HepG2 (cell line): ENCODE measurements at regions not wholly inside any gene's neighbourhood (a gene's known extent, or its start where the extent isn't known, plus 50 kb on each side); places are given as distances from the start of the nearest gene placed in this dataset.
A peak's percentile ranks its signal among the peaks of the same experiment; 100 is the strongest.

ENCODE experiments used
- ATAC-seq: fragments of 200-7000 bp; cut with Tn5 transposase; 3 replicates; pipeline ENCODE4 v1.9.1; 2020; ENCODE audit warnings: mild to moderate bottlenecking, moderate library complexity
- BruUV-seq: library from RNA; stranded (reverse); fragments of 400-500 nt; replicated peaks from 2 replicates; lab custom pipeline; 2021; lab: Mats Ljungman, UMichigan
- CTCF ChIA-PET: fragments of 300-600 bp; formaldehyde crosslinking; extraction: SDS; loops from one replicate; lab custom pipeline; 2021; ENCODE audit warnings: low total read pairs, inconsistent platforms, low intra/inter-chr PET ratio; lab: Yijun Ruan, JAX
- POLR2A ChIA-PET: fragments of 350-600 bp; sonication (Branson Sonifier 250); formaldehyde crosslinking; loops from one replicate; lab custom pipeline; 2020; ENCODE audit warnings: antibody characterized with exemption, inconsistent platforms; lab: Yijun Ruan, JAX
- DNase-seq: peaks from one replicate; pipeline ENCODE4 v3.0.0-alpha.2; 2015; ENCODE audit warnings: low spot score
- FAIRE-seq: peaks from 3 replicates; lab custom pipeline; 2011; peaks lifted over from hg19 to GRCh38; lab: Jason Lieb, UNC
- H2AFZ ChIP-seq: one replicate; pipeline ENCODE4 v1.6.1; 2011; ENCODE audit warnings: low read length, inconsistent platforms
- H3K27ac ChIP-seq: fragments of 300-600 bp; 3 replicates; pipeline ENCODE4 v1.8.0; 2011; ENCODE audit warnings: mixed run types, mild to moderate bottlenecking, mixed read lengths, low read length, inconsistent platforms; ENCODE audit not compliant: insufficient read depth; ENCODE audit errors: extremely low read length
- H3K27me3 ChIP-seq, 2 experiments: fragments of 200-600 bp in 1 of 2; 2 replicates in 1 of 2; 3 replicates in 1 of 2; pipeline versions ENCODE4 v1.6.0 to v1.8.0; 2011; ENCODE audit warnings: low read length in 2 of 2, mild to moderate bottlenecking in 2 of 2, moderate library complexity in 2 of 2, inconsistent platforms in 1 of 2; ENCODE audit not compliant: insufficient read depth in 2 of 2, control insufficient read depth in 1 of 2
- H3K36me3 ChIP-seq, 2 experiments: fragments of 200-600 bp in 1 of 2; replicated peaks in 1 of 2; 2 replicates in 1 of 2; 3 replicates in 1 of 2; pipeline versions ENCODE4 v1.5.1 to v1.8.0; 2011; ENCODE audit warnings: low read length in 2 of 2, inconsistent platforms in 1 of 2; ENCODE audit not compliant: insufficient read depth in 2 of 2, control insufficient read depth in 1 of 2
- H3K4me1 ChIP-seq: 2 replicates; pipeline ENCODE4 v1.5.1; 2012; ENCODE audit warnings: low read length, inconsistent platforms; ENCODE audit not compliant: insufficient read depth
- H3K4me2 ChIP-seq: 2 replicates; pipeline ENCODE4 v1.6.0; 2011; ENCODE audit warnings: low read depth, low read length, inconsistent platforms
- H3K4me3 ChIP-seq, 3 experiments: fragments of 200-600 bp in 1 of 3; sonication (generic), shearing (Covaris generic) in 1 of 3; replicated peaks in 1 of 3; 2 replicates each; pipeline ENCODE4 v1.5.1; 2011 to 2016; ENCODE audit warnings: low read length in 3 of 3, inconsistent platforms in 2 of 3, low read depth in 2 of 3, mild to moderate bottlenecking in 2 of 3, control low read depth in 1 of 3, mixed read lengths in 1 of 3; ENCODE audit not compliant: insufficient read depth in 1 of 3
- H3K79me2 ChIP-seq: one replicate; pipeline ENCODE4 v1.6.1; 2011; ENCODE audit warnings: low read length, inconsistent platforms; ENCODE audit not compliant: insufficient read depth
- H3K9ac ChIP-seq: 2 replicates; pipeline ENCODE4 v1.6.0; 2011; ENCODE audit warnings: mild to moderate bottlenecking, low read depth, low read length, inconsistent platforms; ENCODE audit not compliant: insufficient read depth
- H3K9me3 ChIP-seq: 2 replicates; pipeline ENCODE4 v1.5.1; 2012; ENCODE audit warnings: mild to moderate bottlenecking, low read length
- H4K20me1 ChIP-seq: 2 replicates; pipeline ENCODE4 v1.6.0; 2011; ENCODE audit warnings: inconsistent platforms, mild to moderate bottlenecking, low read length, moderate library complexity; ENCODE audit not compliant: insufficient read depth
- ARNT2 ChIP-seq: sonication (generic); formaldehyde crosslinking; IDR thresholded peaks from 2 replicates; pipeline ENCODE4 v1.8.0; 2022; ENCODE audit warnings: mild to moderate bottlenecking, low read depth, missing genetic modification reagents, moderate library complexity
- DR1 ChIP-seq: sonication (generic); formaldehyde crosslinking; IDR thresholded peaks from 2 replicates; pipeline ENCODE4 v1.8.0; 2021; ENCODE audit warnings: mild to moderate bottlenecking, missing genetic modification reagents, inconsistent platforms
- FOXA1 ChIP-seq, 2 experiments: fragments of 450-650 bp in 1 of 2; sonication (generic) in 1 of 2; formaldehyde crosslinking in 1 of 2; IDR thresholded peaks; 2 replicates each; pipeline versions ENCODE4 v1.4.0 to v1.6.1; 2016 to 2020; ENCODE audit warnings: missing genetic modification reagents in 1 of 2
- GATAD2A ChIP-seq: IDR thresholded peaks from 2 replicates; pipeline ENCODE4 v1.6.1; 2016
- MXI1 ChIP-seq: IDR thresholded peaks from 3 replicates; pipeline ENCODE4 v1.6.1; 2012; ENCODE audit warnings: low read depth, low read length, inconsistent platforms, borderline replicate concordance
- NFYB ChIP-seq: sonication (generic); formaldehyde crosslinking; IDR thresholded peaks from 2 replicates; pipeline ENCODE4 v1.4.0; 2020; ENCODE audit warnings: missing genetic modification reagents
- NONO ChIP-seq, 2 experiments: fragments of 450-650 bp in 1 of 2; sonication (generic) in 1 of 2; formaldehyde crosslinking in 1 of 2; IDR thresholded peaks in 1 of 2; conservative IDR thresholded peaks in 1 of 2; 2 replicates each; pipeline versions ENCODE4 v1.6.1 to v1.8.0; 2017 to 2022; ENCODE audit warnings: mild to moderate bottlenecking in 1 of 2, missing genetic modification reagents in 1 of 2, moderate library complexity in 1 of 2
- PHF8 ChIP-seq: sonication (generic); formaldehyde crosslinking; IDR thresholded peaks from 2 replicates; pipeline ENCODE4 v1.5.0; 2020; ENCODE audit warnings: missing genetic modification reagents
- POLR2AphosphoS5 ChIP-seq: IDR thresholded peaks from 2 replicates; pipeline ENCODE4 v1.6.1; 2012; ENCODE audit warnings: low read depth, low read length
- SCMH1 ChIP-seq: sonication (generic); formaldehyde crosslinking; IDR thresholded peaks from 2 replicates; pipeline ENCODE4 v1.9.0; 2021; ENCODE audit warnings: missing genetic modification reagents, mild to moderate bottlenecking, borderline replicate concordance
- SP1 ChIP-seq, 2 experiments: fragments of 450-650 bp in 1 of 2; sonication (generic) in 1 of 2; formaldehyde crosslinking in 1 of 2; IDR thresholded peaks; 2 replicates each; pipeline versions ENCODE4 v1.4.0 to v1.6.1; 2016 to 2020; ENCODE audit warnings: missing genetic modification reagents in 1 of 2
- TAF1 ChIP-seq: sonication (generic); formaldehyde crosslinking; IDR thresholded peaks from 2 replicates; pipeline ENCODE4 v1.4.0; 2020; ENCODE audit warnings: missing genetic modification reagents
- ZBTB21 ChIP-seq: sonication (generic); formaldehyde crosslinking; IDR thresholded peaks from 2 replicates; pipeline ENCODE4 v1.4.0; 2020; ENCODE audit warnings: missing genetic modification reagents
- ZNF296 ChIP-seq: sonication (generic); formaldehyde crosslinking; conservative IDR thresholded peaks from 2 replicates; pipeline ENCODE4 v1.5.0; 2020; ENCODE audit warnings: mild to moderate bottlenecking, missing genetic modification reagents
- ZNF598 ChIP-seq: sonication (generic); formaldehyde crosslinking; IDR thresholded peaks from 2 replicates; pipeline ENCODE4 v1.5.1; 2020; ENCODE audit warnings: mild to moderate bottlenecking, missing genetic modification reagents, borderline replicate concordance
- WGBS: methylation state at CpG from one replicate; pipeline ENCODE4 v1.1.6; 2017; ENCODE audit warnings: low lambda C conversion rate; 5-methylcytosine and 5-hydroxymethylcytosine counted together
- in situ Hi-C: cut with HindIII; loops from 2 replicates; pipeline ENCODE4 v1.10.0; 2017; ENCODE audit warnings: low pct_unique_long_range_greater_than_20kb; ENCODE audit not compliant: extremely low pct_ligation_motif_present
- intact Hi-C: fragments of 100-400 bp; cut with micrococcal nuclease; formaldehyde crosslinking; loops from one replicate; pipeline ENCODE4 v1.10.0; 2022; ENCODE audit not compliant: unreplicated experiment
- TF ChIP-seq, protein P1 (sequence below): sonication (generic); formaldehyde crosslinking; IDR thresholded peaks from 2 replicates; pipeline ENCODE4 v1.4.0; 2020; ENCODE audit warnings: mild to moderate bottlenecking, missing genetic modification reagents, borderline replicate concordance
- TF ChIP-seq, protein P2 (sequence below): sonication (generic); formaldehyde crosslinking; IDR thresholded peaks from 2 replicates; pipeline ENCODE4 v1.4.0; 2020; ENCODE audit warnings: missing genetic modification reagents, borderline replicate concordance

DNA sequence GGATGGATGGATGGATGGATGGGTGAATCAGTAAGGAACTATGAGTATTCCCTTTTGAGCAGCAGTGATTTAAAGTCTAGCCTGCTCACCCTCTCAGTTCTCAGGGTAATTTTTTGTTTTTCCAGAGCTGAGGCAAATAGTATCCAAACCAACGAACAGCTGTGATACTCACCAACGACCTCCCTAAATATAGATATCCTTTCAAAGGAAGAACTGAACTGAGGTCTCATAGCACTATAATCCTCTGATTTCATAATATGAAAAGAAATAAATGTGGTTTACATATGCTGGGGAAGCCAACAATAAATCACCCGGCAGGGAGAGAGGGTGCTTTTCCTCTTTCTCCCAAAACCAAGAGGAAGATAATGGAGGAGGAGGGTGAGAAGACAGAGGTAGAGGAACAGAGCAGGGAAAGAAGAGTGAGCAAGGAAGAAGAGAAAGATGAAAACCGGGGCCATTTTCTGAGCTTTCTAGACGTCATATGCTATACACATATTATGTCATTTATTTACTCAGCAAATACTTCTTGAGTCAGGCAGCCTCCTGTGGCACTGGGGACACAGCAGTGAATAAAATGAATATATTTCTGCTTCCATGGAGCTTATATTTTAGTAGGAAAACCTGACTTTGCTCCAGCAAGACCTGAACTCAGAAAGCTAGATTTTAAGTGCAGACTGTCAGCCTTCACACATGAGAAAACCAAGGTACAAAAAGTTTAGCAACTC, 710.7 kb upstream of the TBX3 start:
- POLR2A ChIA-PET: interaction anchor here (0.7 to 1.3 kb wide), 5 partner anchors 27 to 718 kb away, joined by 3 to 5 read pairs (median 3); partner anchors contain the start of gene TBX3
- TF ChIP-seq SCMH1: no peak
- TF ChIP-seq, protein P1, sequence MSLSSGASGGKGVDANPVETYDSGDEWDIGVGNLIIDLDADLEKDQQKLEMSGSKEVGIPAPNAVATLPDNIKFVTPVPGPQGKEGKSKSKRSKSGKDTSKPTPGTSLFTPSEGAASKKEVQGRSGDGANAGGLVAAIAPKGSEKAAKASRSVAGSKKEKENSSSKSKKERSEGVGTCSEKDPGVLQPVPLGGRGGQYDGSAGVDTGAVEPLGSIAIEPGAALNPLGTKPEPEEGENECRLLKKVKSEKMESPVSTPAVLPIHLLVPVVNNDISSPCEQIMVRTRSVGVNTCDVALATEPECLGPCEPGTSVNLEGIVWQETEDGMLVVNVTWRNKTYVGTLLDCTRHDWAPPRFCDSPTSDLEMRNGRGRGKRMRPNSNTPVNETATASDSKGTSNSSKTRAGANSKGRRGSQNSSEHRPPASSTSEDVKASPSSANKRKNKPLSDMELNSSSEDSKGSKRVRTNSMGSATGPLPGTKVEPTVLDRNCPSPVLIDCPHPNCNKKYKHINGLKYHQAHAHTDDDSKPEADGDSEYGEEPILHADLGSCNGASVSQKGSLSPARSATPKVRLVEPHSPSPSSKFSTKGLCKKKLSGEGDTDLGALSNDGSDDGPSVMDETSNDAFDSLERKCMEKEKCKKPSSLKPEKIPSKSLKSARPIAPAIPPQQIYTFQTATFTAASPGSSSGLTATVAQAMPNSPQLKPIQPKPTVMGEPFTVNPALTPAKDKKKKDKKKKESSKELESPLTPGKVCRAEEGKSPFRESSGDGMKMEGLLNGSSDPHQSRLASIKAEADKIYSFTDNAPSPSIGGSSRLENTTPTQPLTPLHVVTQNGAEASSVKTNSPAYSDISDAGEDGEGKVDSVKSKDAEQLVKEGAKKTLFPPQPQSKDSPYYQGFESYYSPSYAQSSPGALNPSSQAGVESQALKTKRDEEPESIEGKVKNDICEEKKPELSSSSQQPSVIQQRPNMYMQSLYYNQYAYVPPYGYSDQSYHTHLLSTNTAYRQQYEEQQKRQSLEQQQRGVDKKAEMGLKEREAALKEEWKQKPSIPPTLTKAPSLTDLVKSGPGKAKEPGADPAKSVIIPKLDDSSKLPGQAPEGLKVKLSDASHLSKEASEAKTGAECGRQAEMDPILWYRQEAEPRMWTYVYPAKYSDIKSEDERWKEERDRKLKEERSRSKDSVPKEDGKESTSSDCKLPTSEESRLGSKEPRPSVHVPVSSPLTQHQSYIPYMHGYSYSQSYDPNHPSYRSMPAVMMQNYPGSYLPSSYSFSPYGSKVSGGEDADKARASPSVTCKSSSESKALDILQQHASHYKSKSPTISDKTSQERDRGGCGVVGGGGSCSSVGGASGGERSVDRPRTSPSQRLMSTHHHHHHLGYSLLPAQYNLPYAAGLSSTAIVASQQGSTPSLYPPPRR (CRISPR knock-in tag): no peak
- no peak for TF ChIP-seq ARNT2
- TF ChIP-seq TAF1 (CRISPR knock-in tag): no peak
- TF ChIP-seq FOXA1 (IDR thresholded peaks at IDR 0.05): no peak
- TF ChIP-seq FOXA1 (CRISPR knock-in tag; IDR thresholded peaks at IDR 0.05): peak; percentile 40; the same call in 1 of the 2 replicates
- TF ChIP-seq PHF8 (CRISPR knock-in tag): no peak
- TF ChIP-seq ZNF598 (CRISPR knock-in tag): no peak
- TF ChIP-seq MXI1: no peak
- no peak for TF ChIP-seq ZNF296 (CRISPR knock-in tag)
- no peak for TF ChIP-seq POLR2AphosphoS5
- TF ChIP-seq DR1 (CRISPR knock-in tag): no peak
- TF ChIP-seq SP1 (IDR thresholded peaks at IDR 0.05): no peak
- TF ChIP-seq SP1 (CRISPR knock-in tag; IDR thresholded peaks at IDR 0.05): no peak
- TF ChIP-seq GATAD2A: 0 out of 2 replicates have a peak, but pooled peaks have one; percentile 12
- TF ChIP-seq ZBTB21 (CRISPR knock-in tag): 0 out of 2 replicates have a peak, but pooled peaks have one; percentile 51
- TF ChIP-seq NONO (IDR thresholded peaks at IDR 0.05): no peak
- no peak for TF ChIP-seq NONO (CRISPR knock-in tag; conservative IDR thresholded peaks at IDR 0.05)
- TF ChIP-seq, protein P2, sequence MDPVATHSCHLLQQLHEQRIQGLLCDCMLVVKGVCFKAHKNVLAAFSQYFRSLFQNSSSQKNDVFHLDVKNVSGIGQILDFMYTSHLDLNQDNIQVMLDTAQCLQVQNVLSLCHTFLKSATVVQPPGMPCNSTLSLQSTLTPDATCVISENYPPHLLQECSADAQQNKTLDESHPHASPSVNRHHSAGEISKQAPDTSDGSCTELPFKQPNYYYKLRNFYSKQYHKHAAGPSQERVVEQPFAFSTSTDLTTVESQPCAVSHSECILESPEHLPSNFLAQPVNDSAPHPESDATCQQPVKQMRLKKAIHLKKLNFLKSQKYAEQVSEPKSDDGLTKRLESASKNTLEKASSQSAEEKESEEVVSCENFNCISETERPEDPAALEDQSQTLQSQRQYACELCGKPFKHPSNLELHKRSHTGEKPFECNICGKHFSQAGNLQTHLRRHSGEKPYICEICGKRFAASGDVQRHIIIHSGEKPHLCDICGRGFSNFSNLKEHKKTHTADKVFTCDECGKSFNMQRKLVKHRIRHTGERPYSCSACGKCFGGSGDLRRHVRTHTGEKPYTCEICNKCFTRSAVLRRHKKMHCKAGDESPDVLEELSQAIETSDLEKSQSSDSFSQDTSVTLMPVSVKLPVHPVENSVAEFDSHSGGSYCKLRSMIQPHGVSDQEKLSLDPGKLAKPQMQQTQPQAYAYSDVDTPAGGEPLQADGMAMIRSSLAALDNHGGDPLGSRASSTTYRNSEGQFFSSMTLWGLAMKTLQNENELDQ (CRISPR knock-in tag): no peak
- TF ChIP-seq NFYB: no peak

More for the DNA sequence above, 710.7 kb upstream of the TBX3 start:
- Histone ChIP-seq H3K9ac (no peak overlapping the region), H3K4me1 (peaks cover 48% of the 10 kb centered on the region), H4K20me1 (no peaks in the 10 kb centered on the region), H3K4me3 (no peak overlapping the region), H3K27me3 (no peaks in the 10 kb centered on the region), H3K9me3 (peaks cover 9% of the 10 kb centered on the region), H3K4me2 (peak overlapping the region; percentile 34; the same call in 1 of the 2 replicates), H3K79me2 (no peaks in the 10 kb centered on the region), H3K36me3 (no peaks in the 10 kb centered on the region), H2AFZ (no peak overlapping the region), H3K27ac (no peak overlapping the region)
- ATAC-seq (peak; percentile 25; the same call in 1 of the 3 replicates), FAIRE-seq (no peak), DNase-seq (peak; percentile 46)
- in situ Hi-C loops: loop anchor here (5.0 kb wide), 1 partner anchor 727 kb away; no protein-coding TSS in a partner anchor
- no TSS peak for BruUV-seq
- intact Hi-C loops: loop anchor here (5.0 to 10.0 kb wide), 3 partner anchors 172 to 590 kb away; no protein-coding TSS in a partner anchor
- CTCF ChIA-PET: no interaction called here
- 35% methylated on average over 5 of the region's 5 CpGs for WGBS
